ENCODE measurements at regions not wholly inside any gene's neighbourhood (a gene's known extent, or its start where the extent isn't known, plus 50 kb on each side); places are given as distances from the start of the nearest gene placed in this dataset.

DNA sequence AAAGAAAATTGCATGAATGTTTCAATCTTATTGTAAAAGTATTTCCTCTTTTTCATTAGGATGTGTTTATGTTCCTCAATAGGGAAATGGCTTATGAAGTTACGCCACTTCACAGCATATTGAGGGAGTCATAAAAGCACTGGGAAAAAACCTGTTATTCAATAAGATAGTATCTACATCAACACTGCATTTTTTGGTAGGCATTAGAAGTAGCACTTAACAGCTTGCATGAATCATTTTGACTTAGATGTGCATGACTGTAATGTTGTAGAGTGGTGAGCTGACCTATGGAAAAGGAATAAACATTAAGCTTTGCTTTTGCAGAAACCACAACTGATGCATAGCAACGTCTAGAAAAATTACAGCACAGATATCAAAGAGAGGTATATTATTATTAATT is 111.2 kb upstream of the GRXCR1 start:
- 65 to 75% methylated on average over 2 of the region's 2 CpGs for WGBS, 2 donors
- Histone ChIP-seq H3K36me3 (no peaks in the 10 kb centered on the region), H3K27ac (no peak overlapping the region), H3K4me1 (no peaks in the 10 kb centered on the region), H3K27me3 (no peaks in the 10 kb centered on the region), H3K9me3 (peaks cover 0 to 6% (median 0%) of the 10 kb centered on the region in 11 donors), H3K4me3 (no peak overlapping the region)
- no peak for ATAC-seq
- no peak for DNase-seq
- intact Hi-C loops (cut with DNase I) = no loop called here
- TF ChIP-seq, protein P1, sequence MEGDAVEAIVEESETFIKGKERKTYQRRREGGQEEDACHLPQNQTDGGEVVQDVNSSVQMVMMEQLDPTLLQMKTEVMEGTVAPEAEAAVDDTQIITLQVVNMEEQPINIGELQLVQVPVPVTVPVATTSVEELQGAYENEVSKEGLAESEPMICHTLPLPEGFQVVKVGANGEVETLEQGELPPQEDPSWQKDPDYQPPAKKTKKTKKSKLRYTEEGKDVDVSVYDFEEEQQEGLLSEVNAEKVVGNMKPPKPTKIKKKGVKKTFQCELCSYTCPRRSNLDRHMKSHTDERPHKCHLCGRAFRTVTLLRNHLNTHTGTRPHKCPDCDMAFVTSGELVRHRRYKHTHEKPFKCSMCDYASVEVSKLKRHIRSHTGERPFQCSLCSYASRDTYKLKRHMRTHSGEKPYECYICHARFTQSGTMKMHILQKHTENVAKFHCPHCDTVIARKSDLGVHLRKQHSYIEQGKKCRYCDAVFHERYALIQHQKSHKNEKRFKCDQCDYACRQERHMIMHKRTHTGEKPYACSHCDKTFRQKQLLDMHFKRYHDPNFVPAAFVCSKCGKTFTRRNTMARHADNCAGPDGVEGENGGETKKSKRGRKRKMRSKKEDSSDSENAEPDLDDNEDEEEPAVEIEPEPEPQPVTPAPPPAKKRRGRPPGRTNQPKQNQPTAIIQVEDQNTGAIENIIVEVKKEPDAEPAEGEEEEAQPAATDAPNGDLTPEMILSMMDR (IDR thresholded peaks at IDR 0.05) = no peak

DNA sequence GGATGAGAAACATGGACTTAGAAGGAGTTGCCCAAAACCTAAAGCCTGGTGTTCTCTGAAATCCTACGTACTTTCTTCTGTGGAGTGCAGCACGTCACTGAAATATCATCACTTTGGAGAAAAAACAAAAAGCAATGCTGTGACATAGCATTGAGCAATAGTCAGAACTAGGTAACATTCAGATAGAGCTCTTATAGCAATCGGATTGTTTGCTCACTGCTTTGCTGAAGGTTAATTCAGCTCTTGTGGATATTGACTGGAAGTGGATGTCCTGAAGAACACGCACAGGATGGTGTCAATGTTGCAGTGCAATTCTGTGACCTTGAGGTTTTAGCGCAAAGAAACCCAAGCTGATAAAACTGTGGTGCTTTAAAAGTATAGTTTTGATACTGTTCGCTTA is 114.2 kb upstream of the GRXCR1 start:
- Histone ChIP-seq H3K9me3 (no peaks in the 10 kb centered on the region), H3K4me1 (no peaks in the 10 kb centered on the region), H3K36me3 (no peaks in the 10 kb centered on the region), H3K4me3 (no peak overlapping the region), H3K27me3 (no peaks in the 10 kb centered on the region), H3K27ac (no peak overlapping the region)
- intact Hi-C loops (cut with DNase I) = loop anchor here in 1 of 10 donors (2.0 kb wide), 1 partner anchor 64 kb away; no protein-coding TSS in a partner anchor
- ATAC-seq = no peak
- WGBS, 2 donors = 62 to 63% methylated on average over 6 of the region's 6 CpGs
- TF ChIP-seq, protein P1 (IDR thresholded peaks at IDR 0.05) = no peak
- DNase-seq = no peak

DNA sequence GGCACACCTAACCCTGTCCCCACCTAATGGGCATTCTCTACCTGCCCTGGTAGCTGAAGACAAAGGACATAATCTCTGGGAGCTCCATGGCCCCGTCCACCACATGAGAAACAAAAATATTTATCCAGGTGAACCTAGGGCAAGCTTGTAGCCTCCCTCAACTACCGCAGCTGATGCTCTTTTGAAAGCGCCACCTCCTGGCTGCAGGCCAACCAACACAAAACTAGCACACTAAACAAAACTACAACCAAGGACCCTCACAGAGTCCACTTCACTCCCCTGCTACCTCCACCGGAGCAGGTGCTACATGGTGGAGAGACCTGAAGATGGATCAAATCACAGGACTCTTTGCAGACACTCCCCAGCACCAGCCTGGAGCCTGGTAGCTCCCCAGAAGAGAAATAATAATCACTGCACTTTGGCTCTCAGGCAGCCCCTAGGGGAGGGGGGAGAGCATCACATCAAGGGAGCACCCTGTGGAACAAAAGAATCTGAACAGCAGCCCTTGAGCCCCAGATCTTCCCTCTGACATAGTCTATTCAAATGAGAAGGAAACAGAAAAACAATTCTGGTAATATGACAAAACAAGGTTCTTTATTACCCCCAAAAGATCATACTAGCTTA is 111.3 kb upstream of the ATP8A1 start:
- Histone ChIP-seq H3K4me1 (no peaks in the 10 kb centered on the region), H3K36me3 (no peaks in the 10 kb centered on the region), H3K27me3 (no peaks in the 10 kb centered on the region), H3K27ac (no peak overlapping the region), H3K9me3 (no peaks in the 10 kb centered on the region), H3K4me3 (no peak overlapping the region)
- WGBS, 2 donors = 61 to 63% methylated on average over 4 of the region's 4 CpGs
- no peak for ATAC-seq
- intact Hi-C loops (cut with DNase I) = no loop called here
- no peak for DNase-seq
- TF ChIP-seq, protein P1 (IDR thresholded peaks at IDR 0.05) = no peak

DNA sequence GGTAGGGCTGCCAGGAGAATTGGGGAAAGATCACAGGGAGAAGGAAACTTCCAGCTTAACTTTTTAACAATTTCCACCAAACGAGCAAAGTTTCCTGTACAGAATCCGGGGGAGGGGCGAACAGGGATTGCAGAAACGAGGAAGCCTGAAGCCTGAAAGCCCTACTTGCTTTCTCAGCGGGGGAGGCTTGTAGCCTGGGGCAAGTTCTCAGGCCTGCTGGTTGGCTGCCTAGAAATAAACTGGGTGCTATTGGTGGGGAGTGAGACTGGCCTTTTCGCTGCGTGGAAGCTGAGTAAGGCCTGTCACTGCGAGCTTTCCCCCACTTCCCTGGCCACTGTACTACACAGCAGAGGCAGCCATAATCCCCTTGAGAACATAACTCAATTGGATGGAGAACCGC is 110.8 kb upstream of the ATP8A1 start:
- H3K27me3 ChIP-seq = no peaks in the 10 kb centered on the region
- DNase-seq (no peak), ATAC-seq (no peak)
- no peaks in the 10 kb centered on the region for H3K4me1 ChIP-seq
- WGBS, 2 donors = 71 to 81% methylated on average over 9 of the region's 9 CpGs
- TF ChIP-seq, protein P1 (IDR thresholded peaks at IDR 0.05) = no peak
- H3K4me3 ChIP-seq = no peak overlapping the region
- no peaks in the 10 kb centered on the region for H3K36me3 ChIP-seq
- no peaks in the 10 kb centered on the region for H3K9me3 ChIP-seq
- H3K27ac ChIP-seq = no peak overlapping the region
- intact Hi-C loops (cut with DNase I) = no loop called here
